ENCODE measurements at regions not wholly inside any gene's neighbourhood (a gene's known extent, or its start where the extent isn't known, plus 50 kb on each side); places are given as distances from the start of the nearest gene placed in this dataset.

- H3K4me3 ChIP-seq (replicated peaks in 1 of 2; ENCODE audit: low read depth in 1 of 2, low read length in 2 of 2) = no peak overlapping the region
- TF ChIP-seq JUND (IDR thresholded peaks at IDR 0.05) (no peak), TCF7L2 (IDR thresholded peaks at IDR 0.05; ENCODE audit: borderline replicate concordance, extremely low read depth, insufficient read depth, insufficient read length) (no peak), ZFX (IDR thresholded peaks at IDR 0.05) (no peak), ELF1 (IDR thresholded peaks at IDR 0.05; ENCODE audit: borderline replicate concordance, low read depth) (no peak), ZBTB33 (IDR thresholded peaks at IDR 0.05; ENCODE audit: extremely low read depth, insufficient replicate concordance, low read length) (no peak), SP1 (IDR thresholded peaks at IDR 0.05; ENCODE audit: low read depth) (no peak), SIN3A (IDR thresholded peaks at IDR 0.05; ENCODE audit: low read depth) (no peak), POLR2A (IDR thresholded peaks at IDR 0.05; ENCODE audit: borderline replicate concordance, extremely low read depth, insufficient read depth, insufficient read length) (no peak), RAD21 (IDR thresholded peaks at IDR 0.05; ENCODE audit: low read depth) (no peak), FOSL1 (IDR thresholded peaks at IDR 0.05; ENCODE audit: low read depth) (no peak), CBX3 (IDR thresholded peaks at IDR 0.05; ENCODE audit: low read depth) (no peak), CTCF (IDR thresholded peaks at IDR 0.05 in 2 of 3, conservative IDR thresholded peaks at IDR 0.05 in 1 of 3; ENCODE audit: borderline replicate concordance in 1 of 3, insufficient read depth in 1 of 3, low read depth in 2 of 3, low read length in 2 of 3) (no peak), CEBPB (IDR thresholded peaks at IDR 0.05; ENCODE audit: low read depth) (no peak), EGR1 (IDR thresholded peaks at IDR 0.05; ENCODE audit: low read depth) (no peak), POLR2AphosphoS5 (IDR thresholded peaks at IDR 0.05; ENCODE audit: low read depth, low read length) (no peak), SRF (IDR thresholded peaks at IDR 0.05; ENCODE audit: low read depth) (no peak)
- no peak overlapping the region for H3K27ac ChIP-seq (ENCODE audit: low read depth, low read length)
- H4K20me1 ChIP-seq (ENCODE audit: insufficient read depth) = no peaks in the 10 kb centered on the region
- H3K36me3 ChIP-seq (ENCODE audit: control insufficient read depth in 1 of 2, insufficient read depth in 2 of 2, low read length in 2 of 2) = no peaks in the 10 kb centered on the region
- intact Hi-C loops (cut with micrococcal nuclease) = no loop called here
- ChIA-PET CTCF (interaction anchor here (0.9 to 2.4 kb wide), 2 partner anchors 169 to 183 kb away, joined by 3 to 7 read pairs; no protein-coding TSS in a partner anchor), POLR2A (no interaction called here), RAD21 (ENCODE audit: low non-redundant PET in 1 of 2, low total read pairs in 2 of 2, uncharacterized antibody in 2 of 2, unreplicated experiment in 2 of 2) (no interaction called here)
- no peak overlapping the region for H3K4me2 ChIP-seq (ENCODE audit: low read length)
- H3K9ac ChIP-seq (ENCODE audit: low read length) = no peak overlapping the region
- DNase-seq (ENCODE audit: low read depth, low spot score) = no peak
- no peaks in the 10 kb centered on the region for H3K27me3 ChIP-seq (ENCODE audit: insufficient read depth, low read length)
- H3K9me3 ChIP-seq (ENCODE audit: control insufficient read depth in 1 of 2, insufficient read depth in 1 of 2, low read depth in 1 of 2, low read length in 2 of 2) = no peaks in the 10 kb centered on the region
- BruUV-seq (replicated peaks) = no TSS peak
- no peak for ATAC-seq
- no peak overlapping the region for H2AFZ ChIP-seq (ENCODE audit: low read depth, low read length, poor library complexity, severe bottlenecking)
- H3K4me1 ChIP-seq (ENCODE audit: control insufficient read depth in 1 of 2, insufficient read depth in 2 of 2, low read length in 2 of 2) = peaks cover 0 to 5% of the 10 kb centered on the region in 2 experiments; a peak in 1 of 4 replicates
- H3K79me2 ChIP-seq (ENCODE audit: insufficient read depth, low read length) = no peaks in the 10 kb centered on the region
- no peaks in the 10 kb centered on the region for H3K9me2 ChIP-seq (ENCODE audit: insufficient read depth)
These were observed 68.1 kb upstream of the FGF3 start for GRCh38 chr11:69887330-69887729.

Measured in HCT116 (cell line).